ENCODE measurements at regions not wholly inside any gene's neighbourhood (a gene's known extent, or its start where the extent isn't known, plus 50 kb on each side); places are given as distances from the start of the nearest gene placed in this dataset.
"Not testable (repeated sequence)": the region's sequence is repeated elsewhere in the genome, so short reads cannot be mapped to it uniquely, and the experiment has no call there.

- H3K27ac ChIP-seq; H3K79me2 ChIP-seq; H3K4me1 ChIP-seq (ENCODE audit: insufficient read depth); H3K36me3 ChIP-seq (replicated peaks; ENCODE audit: insufficient read depth, low read depth); H3K4me3 ChIP-seq; DNase-seq (ENCODE audit: low spot score); H3K4me2 ChIP-seq; H3K27me3 ChIP-seq; H4K20me1 ChIP-seq (ENCODE audit: insufficient read depth, poor library complexity, severe bottlenecking); H2AFZ ChIP-seq; H3K9me3 ChIP-seq (ENCODE audit: low read depth); H3K9me2 ChIP-seq (replicated peaks; ENCODE audit: insufficient read depth): not testable (repeated sequence)
- over 99% methylated on average over 32 of the region's 62 CpGs for WGBS (ENCODE audit: low lambda C conversion rate, missing lambda C conversion rate)
These were observed 201.6 kb downstream of the USP22 start for GRCh38 chr17:20840987-20841865.

- not testable (repeated sequence) for H3K27me3 ChIP-seq; H3K9me2 ChIP-seq (replicated peaks; ENCODE audit: insufficient read depth); H3K27ac ChIP-seq; H4K20me1 ChIP-seq (ENCODE audit: insufficient read depth, poor library complexity, severe bottlenecking); H3K4me3 ChIP-seq; H3K9me3 ChIP-seq (ENCODE audit: low read depth); H3K36me3 ChIP-seq (replicated peaks; ENCODE audit: insufficient read depth, low read depth); H2AFZ ChIP-seq; H3K79me2 ChIP-seq; H3K4me2 ChIP-seq; H3K4me1 ChIP-seq (ENCODE audit: insufficient read depth); DNase-seq (ENCODE audit: low spot score)
- 97% methylated on average over 10 of the region's 14 CpGs for WGBS (ENCODE audit: low lambda C conversion rate, missing lambda C conversion rate)
These were observed 200.8 kb downstream of the USP22 start for GRCh38 chr17:20842012-20842411.

DNA sequence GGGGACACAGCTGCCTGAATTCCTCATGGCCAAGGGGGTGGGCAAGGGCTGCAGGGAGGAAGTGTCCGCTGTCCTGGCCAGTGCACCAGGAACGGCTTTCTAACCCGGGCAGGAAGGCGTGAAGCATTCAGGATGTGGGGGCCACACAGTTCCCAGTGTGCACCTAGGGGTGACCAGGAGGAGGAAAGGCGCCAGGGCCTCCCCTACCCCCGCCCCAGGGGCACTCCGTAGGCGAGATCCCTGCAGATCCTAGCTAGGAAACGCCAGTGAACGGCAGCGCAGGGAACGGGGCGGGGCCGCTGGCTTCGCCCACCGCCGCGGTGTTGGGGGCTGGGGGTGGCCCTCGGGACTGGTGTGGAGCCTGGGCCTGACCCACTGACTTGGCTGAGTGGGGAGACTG lies 199.6 kb downstream of the USP22 start:
- peak overlapping the region; percentile 91 for H3K4me2 ChIP-seq
- not testable (repeated sequence) for H3K4me1 ChIP-seq (ENCODE audit: insufficient read depth); H3K4me3 ChIP-seq; H3K27me3 ChIP-seq; H4K20me1 ChIP-seq (ENCODE audit: insufficient read depth, poor library complexity, severe bottlenecking); H3K9me2 ChIP-seq (replicated peaks; ENCODE audit: insufficient read depth); H3K36me3 ChIP-seq (replicated peaks; ENCODE audit: insufficient read depth, low read depth); H3K27ac ChIP-seq; H3K79me2 ChIP-seq; H3K9me3 ChIP-seq (ENCODE audit: low read depth); DNase-seq (ENCODE audit: low spot score)
- peak overlapping the region; percentile 66 for H2AFZ ChIP-seq
- WGBS (ENCODE audit: low lambda C conversion rate, missing lambda C conversion rate), result 75% methylated on average over 7 of the region's 19 CpGs

GRCh38 chr17:20843799-20844553 lies 198.8 kb downstream of the USP22 start:
- not testable (repeated sequence) for H3K27me3 ChIP-seq; H4K20me1 ChIP-seq (ENCODE audit: insufficient read depth, poor library complexity, severe bottlenecking); H3K9me2 ChIP-seq (replicated peaks; ENCODE audit: insufficient read depth); H3K36me3 ChIP-seq (replicated peaks; ENCODE audit: insufficient read depth, low read depth); H3K79me2 ChIP-seq; H3K27ac ChIP-seq; H3K9me3 ChIP-seq (ENCODE audit: low read depth); H3K4me1 ChIP-seq (ENCODE audit: insufficient read depth)
- 4% methylated on average over 25 of the region's 74 CpGs for WGBS (ENCODE audit: low lambda C conversion rate, missing lambda C conversion rate)
- peak; percentile 67 for DNase-seq (ENCODE audit: low spot score)
- Histone ChIP-seq H3K4me2 (peak overlapping the region; percentile 91), H2AFZ (peak overlapping the region; percentile 66), H3K4me3 (peak overlapping the region; percentile 23)

DNA sequence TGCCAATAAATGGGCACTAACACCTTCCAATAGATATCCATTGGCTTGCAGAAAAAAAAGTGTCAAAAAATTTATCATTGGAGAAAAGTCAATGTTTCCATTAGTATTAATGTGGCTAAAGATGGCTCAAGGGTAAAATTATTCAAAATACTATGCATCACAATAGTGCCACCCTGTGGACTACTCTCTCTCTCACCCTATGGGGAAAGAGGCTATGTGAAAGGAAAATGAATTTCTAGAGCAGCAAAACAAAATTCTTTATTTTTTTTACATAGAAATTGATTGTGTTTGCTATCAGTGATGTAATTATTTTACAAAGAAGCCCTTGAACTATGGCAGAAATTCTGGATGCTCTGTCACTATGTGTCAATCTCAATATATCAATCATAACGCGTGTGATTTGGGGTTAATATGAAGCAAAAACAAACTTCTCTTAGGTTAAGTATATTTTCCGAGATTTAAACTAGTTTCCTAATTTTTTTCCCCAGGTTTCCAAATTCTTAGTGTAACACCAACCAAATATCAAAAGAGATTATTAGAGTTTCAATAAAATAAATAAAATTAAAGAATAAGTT lies 193.9 kb downstream of the USP22 start:
- WGBS (ENCODE audit: low lambda C conversion rate, missing lambda C conversion rate), result 71% methylated on average over 3 of the region's 3 CpGs
- H3K9me3 ChIP-seq (ENCODE audit: low read depth); H3K27ac ChIP-seq; H3K4me1 ChIP-seq (ENCODE audit: insufficient read depth); H3K4me3 ChIP-seq; H2AFZ ChIP-seq; H4K20me1 ChIP-seq (ENCODE audit: insufficient read depth, poor library complexity, severe bottlenecking); H3K36me3 ChIP-seq (replicated peaks; ENCODE audit: insufficient read depth, low read depth); DNase-seq (ENCODE audit: low spot score); H3K79me2 ChIP-seq; H3K9me2 ChIP-seq (replicated peaks; ENCODE audit: insufficient read depth); H3K4me2 ChIP-seq: not testable (repeated sequence)
- H3K27me3 ChIP-seq, result peaks cover 11% of the 10 kb centered on the region
- TF ChIP-seq, protein P1, sequence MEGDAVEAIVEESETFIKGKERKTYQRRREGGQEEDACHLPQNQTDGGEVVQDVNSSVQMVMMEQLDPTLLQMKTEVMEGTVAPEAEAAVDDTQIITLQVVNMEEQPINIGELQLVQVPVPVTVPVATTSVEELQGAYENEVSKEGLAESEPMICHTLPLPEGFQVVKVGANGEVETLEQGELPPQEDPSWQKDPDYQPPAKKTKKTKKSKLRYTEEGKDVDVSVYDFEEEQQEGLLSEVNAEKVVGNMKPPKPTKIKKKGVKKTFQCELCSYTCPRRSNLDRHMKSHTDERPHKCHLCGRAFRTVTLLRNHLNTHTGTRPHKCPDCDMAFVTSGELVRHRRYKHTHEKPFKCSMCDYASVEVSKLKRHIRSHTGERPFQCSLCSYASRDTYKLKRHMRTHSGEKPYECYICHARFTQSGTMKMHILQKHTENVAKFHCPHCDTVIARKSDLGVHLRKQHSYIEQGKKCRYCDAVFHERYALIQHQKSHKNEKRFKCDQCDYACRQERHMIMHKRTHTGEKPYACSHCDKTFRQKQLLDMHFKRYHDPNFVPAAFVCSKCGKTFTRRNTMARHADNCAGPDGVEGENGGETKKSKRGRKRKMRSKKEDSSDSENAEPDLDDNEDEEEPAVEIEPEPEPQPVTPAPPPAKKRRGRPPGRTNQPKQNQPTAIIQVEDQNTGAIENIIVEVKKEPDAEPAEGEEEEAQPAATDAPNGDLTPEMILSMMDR (IDR thresholded peaks at IDR 0.05; ENCODE audit: poor library complexity), result peak; percentile 67

GRCh38 chr17:20851591-20852238 lies 191.1 kb downstream of the USP22 start:
- H3K36me3 ChIP-seq (replicated peaks; ENCODE audit: insufficient read depth, low read depth); H3K9me3 ChIP-seq (ENCODE audit: low read depth); H3K27me3 ChIP-seq; H4K20me1 ChIP-seq (ENCODE audit: insufficient read depth, poor library complexity, severe bottlenecking); H3K79me2 ChIP-seq; H3K4me1 ChIP-seq (ENCODE audit: insufficient read depth); H3K9me2 ChIP-seq (replicated peaks; ENCODE audit: insufficient read depth); H3K27ac ChIP-seq: not testable (repeated sequence)
- WGBS (ENCODE audit: low lambda C conversion rate, missing lambda C conversion rate), result 4% methylated on average over 20 of the region's 21 CpGs
- Histone ChIP-seq H3K4me3 (peak overlapping the region; percentile 46), H2AFZ (peak overlapping the region; percentile 58), H3K4me2 (peak overlapping the region; percentile 95)
- DNase-seq (ENCODE audit: low spot score), result peak; percentile 35

All from hepatocyte (in vitro differentiated cells).